ENCODE measurements at regions not wholly inside any gene's neighbourhood (a gene's known extent, or its start where the extent isn't known, plus 50 kb on each side); places are given as distances from the start of the nearest gene placed in this dataset.

DNA sequence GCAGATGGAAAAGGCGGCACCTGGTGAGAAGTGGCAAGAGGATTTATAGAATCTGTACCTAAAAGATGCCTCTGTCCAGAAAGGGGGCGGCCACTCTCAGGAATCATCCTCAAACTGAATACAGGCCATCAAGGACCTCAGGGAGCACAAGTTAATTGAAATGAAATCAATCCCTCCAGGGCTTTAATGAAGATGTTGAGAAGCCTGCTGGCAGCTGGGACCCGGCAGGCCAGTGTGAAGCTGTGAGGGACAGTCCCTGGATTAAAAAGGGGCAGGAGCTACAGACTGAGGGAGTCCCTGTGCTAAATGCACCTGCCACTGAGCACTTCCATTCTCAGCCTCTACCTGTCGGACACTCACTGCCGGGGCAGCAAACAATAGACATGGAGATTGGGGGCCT lies 107.7 kb upstream of the GGTLC1 start:
- no peak for TF ChIP-seq REST (IDR thresholded peaks at IDR 0.05)
- TF ChIP-seq FOXA1 (IDR thresholded peaks at IDR 0.05) = no peak
- TF ChIP-seq EGR1 (IDR thresholded peaks at IDR 0.05; ENCODE audit: low read depth in 2 of 2) = no peak
- TF ChIP-seq RXRA (IDR thresholded peaks at IDR 0.05) = no peak
- no peak for TF ChIP-seq FOXA2 (IDR thresholded peaks at IDR 0.05)
- no peak for TF ChIP-seq JUND (IDR thresholded peaks at IDR 0.05)
- TF ChIP-seq, protein P1, sequence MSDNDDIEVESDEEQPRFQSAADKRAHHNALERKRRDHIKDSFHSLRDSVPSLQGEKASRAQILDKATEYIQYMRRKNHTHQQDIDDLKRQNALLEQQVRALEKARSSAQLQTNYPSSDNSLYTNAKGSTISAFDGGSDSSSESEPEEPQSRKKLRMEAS (IDR thresholded peaks at IDR 0.05) = no peak
- no peak for TF ChIP-seq GABPA (IDR thresholded peaks at IDR 0.05 in 1 of 2, conservative IDR thresholded peaks at IDR 0.05 in 1 of 2)
- TF ChIP-seq HNF4A (conservative IDR thresholded peaks at IDR 0.05) = no peak
- no peak for TF ChIP-seq ZBTB33 (IDR thresholded peaks at IDR 0.05)
- no peak for TF ChIP-seq RAD21 (IDR thresholded peaks at IDR 0.05)
- TF ChIP-seq HNF4G (IDR thresholded peaks at IDR 0.05) = no peak
- no peak for TF ChIP-seq ATF3 (IDR thresholded peaks at IDR 0.05)
- no peak for TF ChIP-seq NR2F2 (IDR thresholded peaks at IDR 0.05)
- no peak for TF ChIP-seq TAF1 (conservative IDR thresholded peaks at IDR 0.05)
- TF ChIP-seq YY1 (IDR thresholded peaks at IDR 0.05) = no peak
- no peak for TF ChIP-seq SP1 (IDR thresholded peaks at IDR 0.05)
- Histone ChIP-seq H3K27me3 (ENCODE audit: control insufficient read depth in 4 of 4, insufficient read depth in 4 of 4, low read length in 3 of 4) (no peaks in the 10 kb centered on the region), H3K9ac (ENCODE audit: low read depth in 1 of 2, low read length in 2 of 2) (no peak overlapping the region), H3K4me1 (ENCODE audit: control insufficient read depth in 4 of 4, insufficient read depth in 4 of 4, low read length in 3 of 4) (no peaks in the 10 kb centered on the region), H3K9me3 (ENCODE audit: control insufficient read depth in 4 of 4, low read length in 3 of 4) (no peaks in the 10 kb centered on the region), H3K36me3 (ENCODE audit: control insufficient read depth in 4 of 4, insufficient read depth in 3 of 4, low read depth in 1 of 4, low read length in 3 of 4) (no peaks in the 10 kb centered on the region), H3K27ac (ENCODE audit: low read depth in 1 of 2, low read length in 2 of 2) (no peak overlapping the region), H3K4me3 (ENCODE audit: low read depth in 1 of 3, low read length in 3 of 3) (no peak overlapping the region)
- no peak for DNase-seq (ENCODE audit: low spot score)
- 85% methylated on average over 5 of the region's 5 CpGs for WGBS

GRCh38 chr20:24095756-24096155 lies 107.2 kb upstream of the GGTLC1 start:
- no peak for TF ChIP-seq GABPA (IDR thresholded peaks at IDR 0.05 in 1 of 2, conservative IDR thresholded peaks at IDR 0.05 in 1 of 2)
- no peak for TF ChIP-seq ZBTB33 (IDR thresholded peaks at IDR 0.05)
- WGBS = 91% methylated on average over 7 of the region's 7 CpGs
- Histone ChIP-seq H3K36me3 (ENCODE audit: control insufficient read depth in 4 of 4, insufficient read depth in 3 of 4, low read depth in 1 of 4, low read length in 3 of 4) (no peaks in the 10 kb centered on the region), H3K9me3 (ENCODE audit: control insufficient read depth in 4 of 4, low read length in 3 of 4) (no peaks in the 10 kb centered on the region), H3K27ac (ENCODE audit: low read depth in 1 of 2, low read length in 2 of 2) (no peak overlapping the region), H3K4me1 (ENCODE audit: control insufficient read depth in 4 of 4, insufficient read depth in 4 of 4, low read length in 3 of 4) (no peaks in the 10 kb centered on the region), H3K9ac (ENCODE audit: low read depth in 1 of 2, low read length in 2 of 2) (no peak overlapping the region), H3K4me3 (ENCODE audit: low read depth in 1 of 3, low read length in 3 of 3) (no peak overlapping the region), H3K27me3 (ENCODE audit: control insufficient read depth in 4 of 4, insufficient read depth in 4 of 4, low read length in 3 of 4) (no peaks in the 10 kb centered on the region)
- no peak for DNase-seq (ENCODE audit: low spot score)
